ENCODE measurements at regions not wholly inside any gene's neighbourhood (a gene's known extent, or its start where the extent isn't known, plus 50 kb on each side); places are given as distances from the start of the nearest gene placed in this dataset.

DNA sequence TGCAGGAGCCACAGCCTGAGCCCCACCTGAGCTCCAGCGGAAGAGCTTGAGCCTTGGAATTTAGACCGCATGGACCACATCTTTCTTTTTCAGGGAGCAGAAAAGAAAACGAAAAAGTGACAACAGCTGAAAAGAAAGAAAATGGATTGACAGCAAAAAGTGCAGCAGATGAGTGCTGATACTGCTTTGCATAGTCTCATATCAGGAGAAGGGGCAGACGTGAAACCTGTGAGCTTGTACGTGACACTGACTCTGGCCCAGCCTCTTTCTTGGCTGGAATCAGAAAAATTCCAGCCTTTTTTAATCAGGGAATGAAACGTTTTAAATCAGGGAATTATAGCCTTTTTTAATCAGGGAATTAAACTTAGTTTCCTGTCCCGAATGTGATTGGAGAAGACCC is 1296.5 kb downstream of the TMEM121 start:
- Histone ChIP-seq H3K9me3 (no peaks in the 10 kb centered on the region), H3K27ac (no peak overlapping the region), H3K4me2 (no peak overlapping the region), H3K4me1 (no peaks in the 10 kb centered on the region), H3K4me3 (no peak overlapping the region)
- 56% methylated on average over 7 of the region's 7 CpGs for WGBS (ENCODE audit: missing lambda C conversion rate)
- POLR2A ChIA-PET, result no interaction called here
- TF ChIP-seq BCL3 (IDR thresholded peaks at IDR 0.05) (no peak), HMGXB4 (CRISPR knock-in tag; IDR thresholded peaks at IDR 0.05; ENCODE audit: borderline replicate concordance) (no peak), RCOR1 (IDR thresholded peaks at IDR 0.05; ENCODE audit: low read depth, low read length) (no peak), MAFK (IDR thresholded peaks at IDR 0.05; ENCODE audit: partially characterized antibody) (no peak), NFE2L2 (conservative IDR thresholded peaks at IDR 0.05; ENCODE audit: low read length) (no peak), CBX2 (IDR thresholded peaks at IDR 0.05; ENCODE audit: borderline replicate concordance, low read depth) (no peak)
- TF ChIP-seq, protein P1, sequence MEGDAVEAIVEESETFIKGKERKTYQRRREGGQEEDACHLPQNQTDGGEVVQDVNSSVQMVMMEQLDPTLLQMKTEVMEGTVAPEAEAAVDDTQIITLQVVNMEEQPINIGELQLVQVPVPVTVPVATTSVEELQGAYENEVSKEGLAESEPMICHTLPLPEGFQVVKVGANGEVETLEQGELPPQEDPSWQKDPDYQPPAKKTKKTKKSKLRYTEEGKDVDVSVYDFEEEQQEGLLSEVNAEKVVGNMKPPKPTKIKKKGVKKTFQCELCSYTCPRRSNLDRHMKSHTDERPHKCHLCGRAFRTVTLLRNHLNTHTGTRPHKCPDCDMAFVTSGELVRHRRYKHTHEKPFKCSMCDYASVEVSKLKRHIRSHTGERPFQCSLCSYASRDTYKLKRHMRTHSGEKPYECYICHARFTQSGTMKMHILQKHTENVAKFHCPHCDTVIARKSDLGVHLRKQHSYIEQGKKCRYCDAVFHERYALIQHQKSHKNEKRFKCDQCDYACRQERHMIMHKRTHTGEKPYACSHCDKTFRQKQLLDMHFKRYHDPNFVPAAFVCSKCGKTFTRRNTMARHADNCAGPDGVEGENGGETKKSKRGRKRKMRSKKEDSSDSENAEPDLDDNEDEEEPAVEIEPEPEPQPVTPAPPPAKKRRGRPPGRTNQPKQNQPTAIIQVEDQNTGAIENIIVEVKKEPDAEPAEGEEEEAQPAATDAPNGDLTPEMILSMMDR (IDR thresholded peaks at IDR 0.05), result no peak
- CTCF ChIA-PET, result interaction anchor here (0.6 to 2.0 kb wide), 3 partner anchors 8 to 48 kb away, joined by 3 to 8 read pairs (median 3); no protein-coding TSS in a partner anchor
- ATAC-seq (no peak), FAIRE-seq (no peak), DNase-seq (ENCODE audit: low read depth in 1 of 2, low spot score in 1 of 2) (no peak)

GRCh38 chr14:106823552-106823951 is 1297.2 kb downstream of the TMEM121 start:
- Histone ChIP-seq H3K9me3 (no peaks in the 10 kb centered on the region), H3K4me2 (no peak overlapping the region), H3K4me1 (no peaks in the 10 kb centered on the region), H3K27ac (no peak overlapping the region), H3K4me3 (no peak overlapping the region)
- POLR2A ChIA-PET, result no interaction called here
- FAIRE-seq (no peak), ATAC-seq (no peak), DNase-seq (ENCODE audit: low read depth in 1 of 2, low spot score in 1 of 2) (no peak)
- CTCF ChIA-PET, result no interaction called here
- no peak for TF ChIP-seq GATA3 (IDR thresholded peaks at IDR 0.05; ENCODE audit: borderline replicate concordance)
- no peak for TF ChIP-seq ZC3H11A (IDR thresholded peaks at IDR 0.05)
- no peak for TF ChIP-seq ZSCAN20 (CRISPR knock-in tag; IDR thresholded peaks at IDR 0.05)
- no peak for TF ChIP-seq MAZ (IDR thresholded peaks at IDR 0.05; ENCODE audit: borderline replicate concordance, low read depth, low read length)
- TF ChIP-seq SREBF2 (IDR thresholded peaks at IDR 0.05), result no peak
- TF ChIP-seq PHF8 (IDR thresholded peaks at IDR 0.05; ENCODE audit: borderline replicate concordance, low read depth), result no peak
- no peak for TF ChIP-seq HDAC2 (IDR thresholded peaks at IDR 0.05)
- no peak for TF ChIP-seq CEBPB (IDR thresholded peaks at IDR 0.05)
- no peak for TF ChIP-seq CBX8 (IDR thresholded peaks at IDR 0.05)
- no peak for TF ChIP-seq EP300 (IDR thresholded peaks at IDR 0.05)
- 85% methylated on average over 7 of the region's 7 CpGs for WGBS (ENCODE audit: missing lambda C conversion rate)

DNA sequence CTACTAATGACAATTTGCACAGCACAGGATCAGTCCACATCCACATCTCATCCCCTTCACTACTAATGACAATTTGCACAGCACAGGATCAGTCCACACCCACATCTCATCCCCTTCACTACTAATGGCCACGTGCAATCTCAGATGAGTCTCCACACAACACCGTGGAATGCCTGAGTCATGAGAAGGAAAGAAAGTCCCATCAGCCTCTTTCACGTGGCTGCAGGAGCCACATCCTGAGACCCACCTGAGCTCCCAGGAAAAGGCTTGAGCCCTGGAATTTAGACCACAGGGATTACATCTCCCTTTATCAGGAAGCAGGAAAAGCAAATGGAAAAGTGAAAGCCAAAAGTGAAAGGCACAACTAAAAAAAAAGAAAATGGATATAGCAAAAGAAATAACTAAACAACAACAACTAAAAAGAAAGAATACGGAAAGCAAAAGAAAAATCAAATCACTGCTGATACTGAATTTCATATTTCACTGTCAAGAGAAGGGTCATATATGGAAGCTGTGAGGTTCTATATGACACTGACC is 1300.5 kb downstream of the TMEM121 start:
- H3K27ac ChIP-seq, result no peak overlapping the region
- peaks cover 6% of the 10 kb centered on the region; the same call in 2 of the 3 replicates for H3K9me3 ChIP-seq
- no peak for FAIRE-seq
- 18% methylated on average over 4 of the region's 4 CpGs for WGBS (ENCODE audit: missing lambda C conversion rate)
- H3K4me2 ChIP-seq, result no peak overlapping the region
- POLR2A ChIA-PET, result no interaction called here
- H3K4me1 ChIP-seq, result no peaks in the 10 kb centered on the region
- no peak for TF ChIP-seq SREBF2 (IDR thresholded peaks at IDR 0.05)
- TF ChIP-seq HMGXB4 (CRISPR knock-in tag; IDR thresholded peaks at IDR 0.05; ENCODE audit: borderline replicate concordance), result no peak
- TF ChIP-seq ELK1 (IDR thresholded peaks at IDR 0.05; ENCODE audit: low read depth, low read length), result no peak
- no peak for TF ChIP-seq EHMT2 (IDR thresholded peaks at IDR 0.05; ENCODE audit: low read depth)
- TF ChIP-seq CHD4 (IDR thresholded peaks at IDR 0.05; ENCODE audit: borderline replicate concordance), result no peak
- TF ChIP-seq, protein P2, sequence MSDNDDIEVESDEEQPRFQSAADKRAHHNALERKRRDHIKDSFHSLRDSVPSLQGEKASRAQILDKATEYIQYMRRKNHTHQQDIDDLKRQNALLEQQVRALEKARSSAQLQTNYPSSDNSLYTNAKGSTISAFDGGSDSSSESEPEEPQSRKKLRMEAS (IDR thresholded peaks at IDR 0.05), result no peak
- no peak for TF ChIP-seq FOSB (CRISPR knock-in tag; IDR thresholded peaks at IDR 0.05)
- TF ChIP-seq JUNB (IDR thresholded peaks at IDR 0.05), result no peak
- TF ChIP-seq, protein P1 (IDR thresholded peaks at IDR 0.05), result no peak
- no peak for TF ChIP-seq ZNF302 (CRISPR knock-in tag; IDR thresholded peaks at IDR 0.05)
- no peak overlapping the region for H3K4me3 ChIP-seq
- no peak for DNase-seq (ENCODE audit: low read depth in 1 of 2, low spot score in 1 of 2)
- no peak for ATAC-seq
- CTCF ChIA-PET, result interaction anchor here (1.3 to 1.6 kb wide), 3 partner anchors 9 to 24 kb away, joined by 3 to 5 read pairs (median 3); no protein-coding TSS in a partner anchor
